ENCODE measurements at regions not wholly inside any gene's neighbourhood (a gene's known extent, or its start where the extent isn't known, plus 50 kb on each side); places are given as distances from the start of the nearest gene placed in this dataset.
"Not testable (repeated sequence)": the region's sequence is repeated elsewhere in the genome, so short reads cannot be mapped to it uniquely, and the experiment has no call there.

DNA sequence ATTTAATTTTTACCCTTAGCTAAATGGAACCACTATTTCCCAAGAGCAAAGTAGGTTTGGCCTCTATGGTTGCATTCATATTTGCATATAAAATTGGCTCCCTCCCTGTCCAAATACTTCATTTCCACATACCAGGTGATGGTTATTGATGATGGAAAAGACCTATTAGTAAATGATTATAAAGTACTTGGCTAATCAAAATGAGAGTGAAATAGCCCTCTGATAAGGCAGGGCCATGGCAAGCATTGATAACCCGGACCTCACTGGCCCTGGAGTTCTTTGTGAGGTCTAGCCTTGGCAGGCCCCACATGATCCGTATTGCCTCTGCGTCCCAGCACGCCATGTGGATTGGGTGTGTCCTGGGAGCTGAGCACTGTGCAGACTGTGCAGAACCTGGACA, 201.1 kb upstream of the GATA6 start:
- Histone ChIP-seq H3K4me3 (ENCODE audit: low read depth, low read length) (no peak overlapping the region), H3K36me3 (no peaks in the 10 kb centered on the region), H3K9me3 (no peaks in the 10 kb centered on the region), H3K4me1 (no peaks in the 10 kb centered on the region), H3K27me3 (no peaks in the 10 kb centered on the region)
- DNase-seq: no peak
- TF ChIP-seq, protein P1, sequence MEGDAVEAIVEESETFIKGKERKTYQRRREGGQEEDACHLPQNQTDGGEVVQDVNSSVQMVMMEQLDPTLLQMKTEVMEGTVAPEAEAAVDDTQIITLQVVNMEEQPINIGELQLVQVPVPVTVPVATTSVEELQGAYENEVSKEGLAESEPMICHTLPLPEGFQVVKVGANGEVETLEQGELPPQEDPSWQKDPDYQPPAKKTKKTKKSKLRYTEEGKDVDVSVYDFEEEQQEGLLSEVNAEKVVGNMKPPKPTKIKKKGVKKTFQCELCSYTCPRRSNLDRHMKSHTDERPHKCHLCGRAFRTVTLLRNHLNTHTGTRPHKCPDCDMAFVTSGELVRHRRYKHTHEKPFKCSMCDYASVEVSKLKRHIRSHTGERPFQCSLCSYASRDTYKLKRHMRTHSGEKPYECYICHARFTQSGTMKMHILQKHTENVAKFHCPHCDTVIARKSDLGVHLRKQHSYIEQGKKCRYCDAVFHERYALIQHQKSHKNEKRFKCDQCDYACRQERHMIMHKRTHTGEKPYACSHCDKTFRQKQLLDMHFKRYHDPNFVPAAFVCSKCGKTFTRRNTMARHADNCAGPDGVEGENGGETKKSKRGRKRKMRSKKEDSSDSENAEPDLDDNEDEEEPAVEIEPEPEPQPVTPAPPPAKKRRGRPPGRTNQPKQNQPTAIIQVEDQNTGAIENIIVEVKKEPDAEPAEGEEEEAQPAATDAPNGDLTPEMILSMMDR (IDR thresholded peaks at IDR 0.05; ENCODE audit: low read depth, low read length): no peak

DNA sequence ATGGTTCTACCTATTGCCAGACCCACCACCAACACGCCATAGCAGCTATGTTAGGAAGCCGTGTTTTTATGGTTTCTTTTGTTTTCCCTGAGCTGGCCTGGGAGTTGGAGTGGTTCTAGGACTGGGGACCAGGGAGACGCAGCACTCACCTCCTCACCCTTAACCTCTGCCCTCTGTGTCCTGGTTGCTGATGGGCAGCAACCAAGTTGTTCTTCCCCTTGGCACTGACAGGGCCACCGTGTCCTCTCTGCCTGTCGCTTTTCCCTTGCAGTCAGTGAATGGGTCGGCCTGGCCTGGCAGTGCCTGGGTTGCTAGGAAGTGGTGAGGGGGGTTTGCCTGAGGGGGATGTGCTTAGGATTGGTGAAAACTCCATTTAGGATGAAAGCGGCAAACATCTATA, 197.1 kb upstream of the GATA6 start:
- H3K27me3 ChIP-seq: no peaks in the 10 kb centered on the region
- TF ChIP-seq, protein P1 (IDR thresholded peaks at IDR 0.05; ENCODE audit: low read depth, low read length): no peak
- H3K4me1 ChIP-seq: no peaks in the 10 kb centered on the region
- H3K9me3 ChIP-seq: no peaks in the 10 kb centered on the region
- H3K36me3 ChIP-seq: no peaks in the 10 kb centered on the region
- DNase-seq: no peak
- no peak overlapping the region for H3K4me3 ChIP-seq (ENCODE audit: low read depth, low read length)

DNA sequence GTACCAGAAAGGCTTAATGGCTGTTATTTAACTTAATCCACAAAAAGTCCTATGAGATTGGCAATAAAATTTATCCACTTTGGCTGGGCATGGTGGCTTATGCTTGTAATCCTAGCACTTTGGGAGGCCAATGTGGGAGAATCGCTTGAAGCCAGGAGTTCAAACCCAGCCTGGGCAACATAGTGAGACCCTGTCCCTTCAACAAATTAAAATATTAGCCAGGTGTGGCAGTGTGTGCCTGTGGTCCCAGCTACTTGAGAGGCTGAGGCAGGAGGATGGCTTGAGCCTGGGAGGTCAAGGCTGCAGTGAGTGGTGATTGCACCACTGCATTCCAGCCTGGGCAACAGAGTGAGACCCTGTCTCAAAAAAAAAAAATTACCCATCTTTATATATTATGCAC, 193.4 kb upstream of the GATA6 start:
- H3K4me1 ChIP-seq; H3K9me3 ChIP-seq; DNase-seq; H3K36me3 ChIP-seq; H3K27me3 ChIP-seq; H3K4me3 ChIP-seq (ENCODE audit: low read depth, low read length): not testable (repeated sequence)

DNA sequence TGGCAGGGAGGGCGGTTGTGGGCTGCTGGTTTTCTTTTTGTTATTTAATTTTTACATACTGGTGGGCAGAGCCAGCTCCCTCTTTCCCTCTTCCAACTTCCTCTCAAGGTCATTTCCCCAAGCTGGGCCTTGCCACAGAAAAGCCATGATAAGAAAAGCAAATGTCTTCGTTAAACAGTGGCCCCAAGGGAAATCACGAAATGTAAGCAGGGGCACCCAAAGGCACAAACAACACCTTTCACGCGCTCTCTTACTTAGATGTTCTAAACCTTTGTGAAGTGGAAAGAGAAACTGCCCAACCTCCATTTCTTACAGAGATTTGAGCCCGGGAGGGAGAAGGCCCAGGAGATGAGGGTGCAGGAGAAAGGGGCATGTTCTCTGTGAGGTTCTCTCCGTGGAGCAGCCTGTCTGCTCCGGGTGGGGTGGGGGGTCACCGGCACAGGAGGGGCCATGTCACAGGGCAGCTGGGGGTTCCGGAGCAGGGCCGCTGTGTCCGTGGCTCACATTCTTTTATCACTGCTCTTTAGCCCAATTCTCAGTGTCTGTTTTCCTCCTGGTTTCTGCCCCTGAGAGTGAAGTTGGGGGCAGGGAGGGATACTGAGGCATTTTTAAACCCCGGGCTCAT, 190.7 kb upstream of the GATA6 start:
- Histone ChIP-seq H3K36me3 (no peaks in the 10 kb centered on the region), H3K4me1 (no peaks in the 10 kb centered on the region), H3K4me3 (ENCODE audit: low read depth, low read length) (no peak overlapping the region), H3K9me3 (no peaks in the 10 kb centered on the region), H3K27me3 (no peaks in the 10 kb centered on the region)
- DNase-seq: no peak
- TF ChIP-seq, protein P1 (IDR thresholded peaks at IDR 0.05; ENCODE audit: low read depth, low read length): no peak

DNA sequence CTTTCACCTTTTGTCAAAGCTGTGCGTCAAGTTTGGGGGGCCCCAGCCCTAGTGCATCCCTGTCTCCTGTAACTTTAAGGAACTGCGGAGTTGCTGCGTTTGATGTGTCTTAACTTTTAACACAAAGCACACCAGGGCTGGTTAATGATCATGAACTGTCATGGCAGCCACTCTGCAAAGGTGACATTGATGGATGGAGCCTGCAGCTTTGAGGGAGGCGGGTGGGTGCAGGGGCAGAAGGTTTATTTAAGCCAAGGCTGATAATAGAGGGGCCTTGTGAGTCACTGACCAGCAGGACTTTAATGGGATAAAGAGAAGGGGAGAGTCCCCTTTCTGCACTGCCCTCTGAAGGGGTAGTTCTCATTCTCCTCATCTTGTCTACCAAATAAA, 190.2 kb upstream of the GATA6 start:
- TF ChIP-seq, protein P1 (IDR thresholded peaks at IDR 0.05; ENCODE audit: low read depth, low read length): no peak

DNA sequence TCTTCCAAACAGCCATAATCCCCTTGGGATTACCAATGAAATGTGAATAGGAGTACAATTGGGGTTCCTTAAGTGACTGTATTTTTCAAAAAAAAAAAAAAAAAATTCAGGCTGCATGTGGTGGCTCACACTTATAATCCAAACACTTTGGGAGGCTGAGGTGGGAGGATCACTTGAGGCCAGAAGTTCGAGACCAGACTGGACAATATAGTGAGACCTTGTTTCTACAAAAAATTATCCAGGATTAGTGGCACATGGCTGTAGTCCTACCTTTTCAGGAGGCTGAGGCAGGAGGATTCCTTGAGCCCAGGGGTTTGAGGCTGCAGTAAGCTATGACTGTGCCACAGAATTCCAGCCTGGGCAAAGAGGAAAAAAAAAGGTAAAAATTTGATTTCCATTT, 189.6 kb upstream of the GATA6 start:
- no peaks in the 10 kb centered on the region for H3K9me3 ChIP-seq
- H3K27me3 ChIP-seq: no peaks in the 10 kb centered on the region
- no peak for DNase-seq
- TF ChIP-seq, protein P1 (IDR thresholded peaks at IDR 0.05; ENCODE audit: low read depth, low read length): no peak
- no peaks in the 10 kb centered on the region for H3K36me3 ChIP-seq
- no peak overlapping the region for H3K4me3 ChIP-seq (ENCODE audit: low read depth, low read length)
- H3K4me1 ChIP-seq: no peaks in the 10 kb centered on the region

More for the DNA sequence above, 190.2 kb upstream of the GATA6 start:
- Histone ChIP-seq H3K4me3 (ENCODE audit: low read depth, low read length) (no peak overlapping the region), H3K36me3 (no peaks in the 10 kb centered on the region), H3K27me3 (no peaks in the 10 kb centered on the region), H3K4me1 (no peaks in the 10 kb centered on the region), H3K9me3 (no peaks in the 10 kb centered on the region)
- no peak for DNase-seq

DNA sequence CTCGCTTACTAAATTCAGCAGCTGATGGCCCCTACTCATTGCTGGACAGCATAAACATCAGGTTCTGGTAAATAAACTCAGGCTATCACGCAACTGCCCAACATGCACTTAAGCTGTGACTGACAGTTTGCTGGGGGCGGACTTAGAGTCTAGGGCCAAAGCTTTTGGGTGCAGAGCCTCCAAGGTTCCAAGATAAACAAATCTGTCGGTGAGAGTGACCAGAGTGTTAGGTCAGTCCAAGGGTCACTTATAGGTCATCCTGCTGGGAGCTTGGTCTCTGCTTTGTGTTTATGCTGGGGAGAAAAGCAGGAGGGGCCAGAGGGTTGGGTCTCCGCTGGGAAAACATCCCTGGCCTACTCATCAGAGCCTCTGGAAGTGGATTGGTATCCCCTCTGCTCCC, 188.6 kb upstream of the GATA6 start:
- no peaks in the 10 kb centered on the region for H3K4me1 ChIP-seq
- TF ChIP-seq, protein P1 (IDR thresholded peaks at IDR 0.05; ENCODE audit: low read depth, low read length): no peak
- no peaks in the 10 kb centered on the region for H3K27me3 ChIP-seq
- no peaks in the 10 kb centered on the region for H3K36me3 ChIP-seq
- DNase-seq: no peak
- no peaks in the 10 kb centered on the region for H3K9me3 ChIP-seq
- H3K4me3 ChIP-seq (ENCODE audit: low read depth, low read length): no peak overlapping the region

DNA sequence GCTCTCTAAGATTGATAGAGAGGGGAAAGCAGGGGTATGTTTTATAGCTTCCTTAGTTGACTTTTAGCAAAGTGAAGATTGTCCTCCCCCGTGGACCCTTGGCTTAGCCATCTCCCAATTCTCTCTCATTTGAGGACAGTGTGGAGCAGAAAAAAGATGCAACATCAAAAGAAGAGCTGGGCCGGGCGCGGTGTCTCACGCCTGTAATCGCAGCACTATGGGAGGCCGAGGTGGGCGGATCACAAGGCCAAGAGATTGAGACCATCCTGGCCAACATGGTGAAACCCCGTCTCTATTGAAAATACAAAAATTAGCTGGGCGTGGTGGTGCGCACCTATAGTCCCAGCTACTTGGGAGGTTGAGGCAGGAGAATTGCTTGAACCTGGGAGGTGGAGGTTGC, 187.9 kb upstream of the GATA6 start:
- not testable (repeated sequence) for H3K36me3 ChIP-seq; DNase-seq; H3K27me3 ChIP-seq; H3K4me3 ChIP-seq (ENCODE audit: low read depth, low read length); H3K9me3 ChIP-seq; H3K4me1 ChIP-seq
